H1 (cell line): ENCODE measurements at regions not wholly inside any gene's neighbourhood (a gene's known extent, or its start where the extent isn't known, plus 50 kb on each side); places are given as distances from the start of the nearest gene placed in this dataset.

ENCODE experiments used
- CEBPB ChIP-seq: IDR thresholded peaks from 2 replicates; pipeline ENCODE4 v1.6.1; 2012; ENCODE audit warnings: low read depth, low read length
- CHD2 ChIP-seq: IDR thresholded peaks from 2 replicates; pipeline ENCODE4 v1.6.1; 2012; ENCODE audit warnings: low read length, improper control_type of control experiment
- EGR1 ChIP-seq: IDR thresholded peaks from 2 replicates; pipeline ENCODE4 v1.6.1; 2011; ENCODE audit warnings: low read depth, low read length, borderline replicate concordance
- FOSL1 ChIP-seq: IDR thresholded peaks from 2 replicates; pipeline ENCODE4 v1.6.1; 2011; ENCODE audit warnings: mild to moderate bottlenecking, low read depth, low read length, moderate library complexity; ENCODE audit not compliant: insufficient read depth
- JUN ChIP-seq: IDR thresholded peaks from 2 replicates; pipeline ENCODE4 v1.6.1; 2011; ENCODE audit warnings: low read depth, mild to moderate bottlenecking, improper control_type of control experiment, low read length
- NANOG ChIP-seq: IDR thresholded peaks from 2 replicates; pipeline ENCODE4 v1.6.1; 2011; ENCODE audit warnings: low read length, low read depth, mild to moderate bottlenecking, inconsistent platforms; ENCODE audit not compliant: insufficient read depth, poor library complexity, severe bottlenecking
- NRF1 ChIP-seq: IDR thresholded peaks from 2 replicates; pipeline ENCODE4 v1.6.1; 2011; ENCODE audit warnings: mild to moderate bottlenecking, low read depth, low read length, improper control_type of control experiment
- PHF8 ChIP-seq: fragments of 200-600 bp; sonication (generic); conservative IDR thresholded peaks from 2 replicates; pipeline ENCODE4 v1.7.1; 2012; ENCODE audit warnings: low read depth, mild to moderate bottlenecking, inconsistent platforms, low read length, moderate library complexity
- POLR2A ChIP-seq, 2 experiments: IDR thresholded peaks; 1 replicate in 1 of 2; 2 replicates in 1 of 2; pipeline ENCODE4 v1.6.1; 2011; ENCODE audit warnings: low read depth in 2 of 2, low read length in 2 of 2, mild to moderate bottlenecking in 2 of 2; ENCODE audit errors: control extremely low read depth in 1 of 2
- POU5F1 ChIP-seq: IDR thresholded peaks from 2 replicates; pipeline ENCODE4 v1.6.1; 2011; ENCODE audit warnings: low read depth, mild to moderate bottlenecking, low read length, moderate library complexity
- RAD21 ChIP-seq, 2 experiments: IDR thresholded peaks in 1 of 2; conservative IDR thresholded peaks in 1 of 2; 2 replicates each; pipeline ENCODE4 v1.6.1; 2011; ENCODE audit warnings: low read depth in 2 of 2, low read length in 2 of 2, improper control_type of control experiment in 1 of 2, inconsistent platforms in 1 of 2, mild to moderate bottlenecking in 1 of 2, moderate library complexity in 1 of 2
- RXRA ChIP-seq: IDR thresholded peaks from 2 replicates; pipeline ENCODE4 v1.6.1; 2011; ENCODE audit warnings: low read depth, mild to moderate bottlenecking, low read length, moderate library complexity; ENCODE audit not compliant: insufficient read depth
- SIRT6 ChIP-seq: IDR thresholded peaks from one replicate; pipeline ENCODE4 v1.7.1; 2012; ENCODE audit warnings: low read length, inconsistent platforms
- SP4 ChIP-seq: IDR thresholded peaks from 2 replicates; pipeline ENCODE4 v1.6.1; 2012; ENCODE audit warnings: low read length, inconsistent platforms
- TAF7 ChIP-seq: optimal IDR thresholded peaks from 2 replicates; pipeline ENCODE3; 2011; ENCODE audit warnings: low read depth, mild to moderate bottlenecking, inconsistent platforms, low read length, moderate library complexity, borderline replicate concordance
- TEAD4 ChIP-seq: IDR thresholded peaks from 2 replicates; pipeline ENCODE4 v1.6.1; 2012; ENCODE audit warnings: low read depth, low read length, inconsistent platforms, mixed read lengths
- YY1 ChIP-seq: IDR thresholded peaks from 2 replicates; pipeline ENCODE4 v1.6.1; 2011; ENCODE audit warnings: low read depth, mild to moderate bottlenecking, low read length
- ZNF274 ChIP-seq: IDR thresholded peaks from 2 replicates; pipeline ENCODE4 v1.7.0; 2012; ENCODE audit warnings: low read length, borderline replicate concordance; ENCODE audit errors: extremely low read depth
- TF ChIP-seq, protein P1 (sequence below): IDR thresholded peaks from 2 replicates; pipeline ENCODE4 v1.6.1; 2012; ENCODE audit warnings: low read length, inconsistent platforms
- TF ChIP-seq, protein P2 (sequence below), 3 experiments: IDR thresholded peaks; 1 replicate in 2 of 3; 2 replicates in 1 of 3; pipeline versions ENCODE4 v1.5.1 to v1.6.1; 2011; ENCODE audit warnings: low read length in 3 of 3, mild to moderate bottlenecking in 3 of 3, inconsistent platforms in 2 of 3, low read depth in 1 of 3, moderate library complexity in 1 of 3; ENCODE audit not compliant: insufficient read depth in 1 of 3; ENCODE audit errors: control extremely low read depth in 1 of 3
- TF ChIP-seq, protein P3 (sequence below): IDR thresholded peaks from 2 replicates; pipeline ENCODE4 v1.6.1; 2012; ENCODE audit warnings: inconsistent platforms

DNA sequence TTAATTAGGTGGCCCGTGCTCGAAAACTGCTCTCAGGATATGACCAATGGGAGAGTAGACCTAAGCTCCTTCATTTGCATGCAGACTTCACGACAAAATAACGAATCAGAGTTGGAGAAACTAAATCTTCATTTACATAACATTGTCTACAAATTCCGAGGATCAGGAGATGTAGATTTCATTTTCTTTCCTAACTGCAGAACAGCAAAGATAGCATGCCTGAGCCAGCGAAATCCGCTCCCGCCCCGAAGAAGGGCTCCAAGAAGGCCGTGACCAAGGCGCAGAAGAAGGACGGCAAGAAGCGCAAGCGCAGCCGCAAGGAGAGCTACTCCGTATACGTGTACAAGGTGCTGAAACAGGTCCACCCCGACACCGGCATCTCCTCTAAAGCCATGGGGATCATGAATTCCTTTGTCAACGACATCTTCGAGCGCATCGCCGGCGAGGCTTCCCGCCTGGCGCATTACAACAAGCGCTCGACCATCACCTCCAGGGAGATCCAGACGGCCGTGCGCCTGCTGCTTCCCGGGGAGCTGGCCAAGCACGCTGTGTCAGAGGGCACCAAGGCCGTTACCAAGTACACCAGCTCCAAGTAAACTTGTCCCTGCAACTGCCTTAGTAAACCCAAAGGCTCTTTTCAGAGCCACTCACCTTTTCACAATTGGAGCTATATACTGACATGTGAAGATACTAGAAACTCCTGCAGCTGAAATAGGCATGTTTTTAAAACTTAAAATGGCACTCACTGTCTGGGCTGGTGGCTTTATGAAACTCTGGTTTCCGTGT is 96.5 kb downstream of the HFE start (continued):
- TF ChIP-seq, protein P1, sequence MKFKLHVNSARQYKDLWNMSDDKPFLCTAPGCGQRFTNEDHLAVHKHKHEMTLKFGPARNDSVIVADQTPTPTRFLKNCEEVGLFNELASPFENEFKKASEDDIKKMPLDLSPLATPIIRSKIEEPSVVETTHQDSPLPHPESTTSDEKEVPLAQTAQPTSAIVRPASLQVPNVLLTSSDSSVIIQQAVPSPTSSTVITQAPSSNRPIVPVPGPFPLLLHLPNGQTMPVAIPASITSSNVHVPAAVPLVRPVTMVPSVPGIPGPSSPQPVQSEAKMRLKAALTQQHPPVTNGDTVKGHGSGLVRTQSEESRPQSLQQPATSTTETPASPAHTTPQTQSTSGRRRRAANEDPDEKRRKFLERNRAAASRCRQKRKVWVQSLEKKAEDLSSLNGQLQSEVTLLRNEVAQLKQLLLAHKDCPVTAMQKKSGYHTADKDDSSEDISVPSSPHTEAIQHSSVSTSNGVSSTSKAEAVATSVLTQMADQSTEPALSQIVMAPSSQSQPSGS: peak; percentile 94
- TF ChIP-seq YY1 (no peak), EGR1 (no peak), CEBPB (no peak), ZNF274 (no peak), SIRT6 (no peak), POLR2A (IDR thresholded peaks at IDR 0.05; ENCODE audit: control extremely low read depth in 1 of 2, low read depth in 2 of 2, low read length in 2 of 2) (peak; percentile 94 to 99), TAF7 (peak; percentile 90), SP4 (peak; percentile 75; the same call in 1 of the 2 replicates), NRF1 (0 out of 2 replicates have a peak, but pooled peaks have one; percentile 7), JUN (no peak), RXRA (no peak), TEAD4 (peak; percentile 45), NANOG (no peak), POU5F1 (no peak), FOSL1 (no peak), CHD2 (peak; percentile 44; the same call in 1 of the 2 replicates), RAD21 (IDR thresholded peaks at IDR 0.05 in 1 of 2, conservative IDR thresholded peaks at IDR 0.05 in 1 of 2; ENCODE audit: low read depth in 2 of 2, low read length in 2 of 2) (no peak), PHF8 (peak; percentile 65)
- TF ChIP-seq, protein P2, sequence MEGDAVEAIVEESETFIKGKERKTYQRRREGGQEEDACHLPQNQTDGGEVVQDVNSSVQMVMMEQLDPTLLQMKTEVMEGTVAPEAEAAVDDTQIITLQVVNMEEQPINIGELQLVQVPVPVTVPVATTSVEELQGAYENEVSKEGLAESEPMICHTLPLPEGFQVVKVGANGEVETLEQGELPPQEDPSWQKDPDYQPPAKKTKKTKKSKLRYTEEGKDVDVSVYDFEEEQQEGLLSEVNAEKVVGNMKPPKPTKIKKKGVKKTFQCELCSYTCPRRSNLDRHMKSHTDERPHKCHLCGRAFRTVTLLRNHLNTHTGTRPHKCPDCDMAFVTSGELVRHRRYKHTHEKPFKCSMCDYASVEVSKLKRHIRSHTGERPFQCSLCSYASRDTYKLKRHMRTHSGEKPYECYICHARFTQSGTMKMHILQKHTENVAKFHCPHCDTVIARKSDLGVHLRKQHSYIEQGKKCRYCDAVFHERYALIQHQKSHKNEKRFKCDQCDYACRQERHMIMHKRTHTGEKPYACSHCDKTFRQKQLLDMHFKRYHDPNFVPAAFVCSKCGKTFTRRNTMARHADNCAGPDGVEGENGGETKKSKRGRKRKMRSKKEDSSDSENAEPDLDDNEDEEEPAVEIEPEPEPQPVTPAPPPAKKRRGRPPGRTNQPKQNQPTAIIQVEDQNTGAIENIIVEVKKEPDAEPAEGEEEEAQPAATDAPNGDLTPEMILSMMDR (IDR thresholded peaks at IDR 0.05; ENCODE audit: control extremely low read depth in 1 of 3, insufficient read depth in 1 of 3, low read depth in 1 of 3, low read length in 3 of 3): no peak
- TF ChIP-seq, protein P3, sequence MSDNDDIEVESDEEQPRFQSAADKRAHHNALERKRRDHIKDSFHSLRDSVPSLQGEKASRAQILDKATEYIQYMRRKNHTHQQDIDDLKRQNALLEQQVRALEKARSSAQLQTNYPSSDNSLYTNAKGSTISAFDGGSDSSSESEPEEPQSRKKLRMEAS: no peak
